Upper lobe of left lung (tissue), 4 donors: ENCODE measurements at regions not wholly inside any gene's neighbourhood (a gene's known extent, or its start where the extent isn't known, plus 50 kb on each side); places are given as distances from the start of the nearest gene placed in this dataset.

ENCODE experiments used
- POLR2A ChIP-seq, 4 donors: fragments of 450-650 bp; IDR thresholded peaks; one replicate each; pipeline ENCODE4 v1.5.1; 2016 to 2017; ENCODE audit warnings: antibody characterized with exemption in 4 of 4, mild to moderate bottlenecking in 2 of 4
- POLR2AphosphoS5 ChIP-seq, 2 donors: sonication (generic); formaldehyde crosslinking; IDR thresholded peaks; one replicate each; pipeline ENCODE4 v1.5.1; 2017; ENCODE audit warnings: antibody characterized with exemption in 2 of 2
- TF ChIP-seq, protein P1 (sequence below), 6 experiments: fragments of 450-650 bp in 4 of 6; fragments of 200-600 bp in 2 of 6; sonication (generic) in 2 of 6; IDR thresholded peaks; one replicate each; pipeline ENCODE4 v1.5.1; 2016 to 2019; ENCODE audit warnings: antibody characterized with exemption in 6 of 6

DNA sequence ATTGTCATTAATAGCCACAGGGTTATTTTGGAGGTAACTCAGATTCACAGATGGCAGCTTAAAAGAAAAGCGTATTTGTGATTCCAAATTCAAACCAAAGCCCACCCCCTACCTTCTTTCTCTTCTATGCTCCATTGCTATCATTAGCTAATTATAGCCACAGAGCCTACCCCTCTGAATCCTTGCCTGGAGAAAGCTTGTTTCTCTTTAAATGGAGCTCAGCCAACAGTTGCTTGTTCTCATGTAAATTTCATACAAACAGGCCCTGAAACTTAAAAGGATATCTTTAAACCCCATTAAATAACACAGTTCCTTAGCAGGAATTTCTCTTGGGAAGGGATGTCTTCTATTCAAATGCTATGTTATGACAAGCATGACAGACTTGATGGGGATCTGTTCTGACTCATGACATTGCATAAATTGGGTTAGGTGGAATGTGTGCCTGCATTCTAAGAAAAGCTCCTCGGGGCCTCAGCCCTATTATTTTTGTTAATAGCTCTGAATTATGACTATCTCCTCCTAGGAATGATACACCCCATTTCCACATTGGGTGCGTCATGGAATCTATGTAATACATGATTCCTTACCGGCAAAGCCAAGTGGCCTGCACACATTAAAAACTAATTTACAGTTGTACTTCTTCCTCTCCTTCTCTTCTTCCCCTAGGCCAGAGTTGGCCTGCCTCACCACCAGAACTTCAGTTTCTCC lies 265.8 kb downstream of the TAFA4 start:
- TF ChIP-seq POLR2A (IDR thresholded peaks at IDR 0.05) (no peak), POLR2AphosphoS5 (IDR thresholded peaks at IDR 0.05) (no peak)
- TF ChIP-seq, protein P1, sequence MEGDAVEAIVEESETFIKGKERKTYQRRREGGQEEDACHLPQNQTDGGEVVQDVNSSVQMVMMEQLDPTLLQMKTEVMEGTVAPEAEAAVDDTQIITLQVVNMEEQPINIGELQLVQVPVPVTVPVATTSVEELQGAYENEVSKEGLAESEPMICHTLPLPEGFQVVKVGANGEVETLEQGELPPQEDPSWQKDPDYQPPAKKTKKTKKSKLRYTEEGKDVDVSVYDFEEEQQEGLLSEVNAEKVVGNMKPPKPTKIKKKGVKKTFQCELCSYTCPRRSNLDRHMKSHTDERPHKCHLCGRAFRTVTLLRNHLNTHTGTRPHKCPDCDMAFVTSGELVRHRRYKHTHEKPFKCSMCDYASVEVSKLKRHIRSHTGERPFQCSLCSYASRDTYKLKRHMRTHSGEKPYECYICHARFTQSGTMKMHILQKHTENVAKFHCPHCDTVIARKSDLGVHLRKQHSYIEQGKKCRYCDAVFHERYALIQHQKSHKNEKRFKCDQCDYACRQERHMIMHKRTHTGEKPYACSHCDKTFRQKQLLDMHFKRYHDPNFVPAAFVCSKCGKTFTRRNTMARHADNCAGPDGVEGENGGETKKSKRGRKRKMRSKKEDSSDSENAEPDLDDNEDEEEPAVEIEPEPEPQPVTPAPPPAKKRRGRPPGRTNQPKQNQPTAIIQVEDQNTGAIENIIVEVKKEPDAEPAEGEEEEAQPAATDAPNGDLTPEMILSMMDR (IDR thresholded peaks at IDR 0.05): no peak
